Keratinocyte (primary cell): ENCODE measurements at regions not wholly inside any gene's neighbourhood (a gene's known extent, or its start where the extent isn't known, plus 50 kb on each side); places are given as distances from the start of the nearest gene placed in this dataset.

Experiments used
- DNase-seq: peaks from one replicate; pipeline ENCODE4 v3.0.0-alpha.2; 2011; ENCODE audit warnings: low read depth, missing footprints, low spot score
- FAIRE-seq: peaks from 2 replicates; lab custom pipeline; 2011; peaks lifted over from hg19 to GRCh38; lab: Jason Lieb, UNC
- H2AFZ ChIP-seq: 2 replicates; pipeline ENCODE4 v1.6.0; 2012; ENCODE audit warnings: low read length, control low read depth, inconsistent platforms; ENCODE audit not compliant: control insufficient read depth
- H3K27ac ChIP-seq: 2 replicates; pipeline ENCODE4 v1.5.1; 2011; ENCODE audit warnings: low read length; ENCODE audit not compliant: control insufficient read depth, insufficient read depth
- H3K27me3 ChIP-seq: 3 replicates; pipeline ENCODE4 v1.6.0; 2011; ENCODE audit warnings: low read length; ENCODE audit not compliant: control insufficient read depth, insufficient read depth; ENCODE audit errors: extremely low read depth
- H3K36me3 ChIP-seq, 2 experiments: 2 replicates in 1 of 2; 3 replicates in 1 of 2; pipeline ENCODE4 v1.5.1; 2011; ENCODE audit warnings: low read length in 2 of 2, mild to moderate bottlenecking in 1 of 2; ENCODE audit not compliant: control insufficient read depth in 2 of 2, insufficient read depth in 2 of 2; ENCODE audit errors: extremely low read depth in 1 of 2
- H3K4me1 ChIP-seq: 3 replicates; pipeline ENCODE4 v1.5.1; 2011; ENCODE audit warnings: low read length; ENCODE audit not compliant: control insufficient read depth, insufficient read depth; ENCODE audit errors: extremely low read depth
- H3K4me2 ChIP-seq: 3 replicates; pipeline ENCODE4 v1.6.0; 2011; ENCODE audit warnings: low read depth, low read length; ENCODE audit not compliant: control insufficient read depth, insufficient read depth; ENCODE audit errors: extremely low read depth
- H3K4me3 ChIP-seq, 3 experiments: fragments of 200-600 bp in 1 of 3; sonication (generic) in 1 of 3; 2 replicates in 2 of 3; 3 replicates in 1 of 3; pipeline ENCODE4 v1.5.1; 2011 to 2016; ENCODE audit warnings: low read length in 3 of 3, mild to moderate bottlenecking in 3 of 3, control low read depth in 2 of 3, inconsistent platforms in 1 of 3, low read depth in 1 of 3, mixed read lengths in 1 of 3, mixed run types in 1 of 3, moderate library complexity in 1 of 3; ENCODE audit not compliant: control insufficient read depth in 2 of 3, insufficient read depth in 2 of 3; ENCODE audit errors: extremely low read depth in 1 of 3
- H3K79me2 ChIP-seq: 2 replicates; pipeline ENCODE4 v1.6.0; 2012; ENCODE audit warnings: low read length; ENCODE audit not compliant: control insufficient read depth, insufficient read depth
- H3K9ac ChIP-seq: 3 replicates; pipeline ENCODE4 v1.6.0; 2011; ENCODE audit warnings: low read length; ENCODE audit not compliant: control insufficient read depth, insufficient read depth; ENCODE audit errors: extremely low read depth
- H3K9me1 ChIP-seq: 3 replicates; pipeline ENCODE4 v1.6.0; 2011; ENCODE audit warnings: low read length; ENCODE audit not compliant: control insufficient read depth, insufficient read depth; ENCODE audit errors: extremely low read depth
- H3K9me3 ChIP-seq: 2 replicates; pipeline ENCODE4 v1.5.1; 2012; ENCODE audit warnings: low read depth, low read length; ENCODE audit not compliant: control insufficient read depth
- H4K20me1 ChIP-seq: 3 replicates; pipeline ENCODE4 v1.6.0; 2011; ENCODE audit warnings: low read length; ENCODE audit not compliant: control insufficient read depth, insufficient read depth; ENCODE audit errors: extremely low read depth
- EZH2 ChIP-seq: IDR thresholded peaks from one replicate; pipeline ENCODE4 v1.6.1; 2012; ENCODE audit warnings: inconsistent platforms, mild to moderate bottlenecking, low read length, moderate library complexity
- dilution Hi-C: fragments of 300-500 bp; cut with MboI; formaldehyde crosslinking; loops from one replicate; pipeline ENCODE4 v1.7.0; 2020; ENCODE audit warnings: low sequenced_read_pairs; ENCODE audit not compliant: extremely low pct_ligation_motif_present
- TF ChIP-seq, protein P1 (sequence below), 3 experiments: IDR thresholded peaks in 1 of 3; conservative IDR thresholded peaks in 1 of 3; optimal IDR thresholded peaks in 1 of 3; 2 replicates in 2 of 3; 3 replicates in 1 of 3; pipeline versions ENCODE3 to v1.5.1; 2011; ENCODE audit warnings: low read length in 3 of 3, mild to moderate bottlenecking in 3 of 3, moderate library complexity in 2 of 3, control low read depth in 1 of 3, inconsistent platforms in 1 of 3; ENCODE audit not compliant: insufficient read depth in 2 of 3; ENCODE audit errors: extremely low read depth in 1 of 3

DNA sequence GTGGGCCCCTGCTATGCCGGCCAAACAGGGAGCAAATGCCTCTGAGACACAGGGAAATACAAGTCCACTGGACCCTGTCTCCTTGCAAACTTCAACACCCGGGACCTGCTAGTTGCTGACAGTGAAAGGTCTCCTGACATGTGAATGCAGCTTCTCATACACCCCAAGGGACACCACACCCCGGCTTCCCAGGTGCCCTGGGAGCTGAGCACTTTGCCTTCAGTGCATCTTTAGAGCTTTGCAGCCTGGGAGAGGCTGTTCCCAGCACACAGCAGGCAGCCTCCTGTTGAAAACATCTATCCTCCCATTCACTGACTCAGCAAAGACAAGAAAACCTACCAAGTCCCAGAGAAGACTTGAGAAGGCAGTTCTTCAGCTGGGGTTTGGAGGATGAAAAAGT is 143.4 kb downstream of the COL6A3 start:
- Histone ChIP-seq H3K27me3 (no peaks in the 10 kb centered on the region), H4K20me1 (no peaks in the 10 kb centered on the region), H3K4me1 (no peaks in the 10 kb centered on the region), H2AFZ (no peak overlapping the region), H3K9me3 (no peaks in the 10 kb centered on the region), H3K9ac (no peak overlapping the region), H3K4me2 (no peak overlapping the region), H3K79me2 (no peaks in the 10 kb centered on the region), H3K36me3 (no peaks in the 10 kb centered on the region), H3K4me3 (no peak overlapping the region), H3K27ac (no peak overlapping the region), H3K9me1 (no peaks in the 10 kb centered on the region)
- dilution Hi-C loops, result no loop called here
- TF ChIP-seq EZH2, result no peak
- TF ChIP-seq, protein P1, sequence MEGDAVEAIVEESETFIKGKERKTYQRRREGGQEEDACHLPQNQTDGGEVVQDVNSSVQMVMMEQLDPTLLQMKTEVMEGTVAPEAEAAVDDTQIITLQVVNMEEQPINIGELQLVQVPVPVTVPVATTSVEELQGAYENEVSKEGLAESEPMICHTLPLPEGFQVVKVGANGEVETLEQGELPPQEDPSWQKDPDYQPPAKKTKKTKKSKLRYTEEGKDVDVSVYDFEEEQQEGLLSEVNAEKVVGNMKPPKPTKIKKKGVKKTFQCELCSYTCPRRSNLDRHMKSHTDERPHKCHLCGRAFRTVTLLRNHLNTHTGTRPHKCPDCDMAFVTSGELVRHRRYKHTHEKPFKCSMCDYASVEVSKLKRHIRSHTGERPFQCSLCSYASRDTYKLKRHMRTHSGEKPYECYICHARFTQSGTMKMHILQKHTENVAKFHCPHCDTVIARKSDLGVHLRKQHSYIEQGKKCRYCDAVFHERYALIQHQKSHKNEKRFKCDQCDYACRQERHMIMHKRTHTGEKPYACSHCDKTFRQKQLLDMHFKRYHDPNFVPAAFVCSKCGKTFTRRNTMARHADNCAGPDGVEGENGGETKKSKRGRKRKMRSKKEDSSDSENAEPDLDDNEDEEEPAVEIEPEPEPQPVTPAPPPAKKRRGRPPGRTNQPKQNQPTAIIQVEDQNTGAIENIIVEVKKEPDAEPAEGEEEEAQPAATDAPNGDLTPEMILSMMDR (optimal IDR thresholded peaks at IDR 0.05 in 1 of 3, IDR thresholded peaks at IDR 0.05 in 1 of 3, conservative IDR thresholded peaks at IDR 0.05 in 1 of 3; ENCODE audit: extremely low read depth in 1 of 3, insufficient read depth in 2 of 3, low read length in 3 of 3), result no peak
- no peak for DNase-seq
- no peak for FAIRE-seq

DNA sequence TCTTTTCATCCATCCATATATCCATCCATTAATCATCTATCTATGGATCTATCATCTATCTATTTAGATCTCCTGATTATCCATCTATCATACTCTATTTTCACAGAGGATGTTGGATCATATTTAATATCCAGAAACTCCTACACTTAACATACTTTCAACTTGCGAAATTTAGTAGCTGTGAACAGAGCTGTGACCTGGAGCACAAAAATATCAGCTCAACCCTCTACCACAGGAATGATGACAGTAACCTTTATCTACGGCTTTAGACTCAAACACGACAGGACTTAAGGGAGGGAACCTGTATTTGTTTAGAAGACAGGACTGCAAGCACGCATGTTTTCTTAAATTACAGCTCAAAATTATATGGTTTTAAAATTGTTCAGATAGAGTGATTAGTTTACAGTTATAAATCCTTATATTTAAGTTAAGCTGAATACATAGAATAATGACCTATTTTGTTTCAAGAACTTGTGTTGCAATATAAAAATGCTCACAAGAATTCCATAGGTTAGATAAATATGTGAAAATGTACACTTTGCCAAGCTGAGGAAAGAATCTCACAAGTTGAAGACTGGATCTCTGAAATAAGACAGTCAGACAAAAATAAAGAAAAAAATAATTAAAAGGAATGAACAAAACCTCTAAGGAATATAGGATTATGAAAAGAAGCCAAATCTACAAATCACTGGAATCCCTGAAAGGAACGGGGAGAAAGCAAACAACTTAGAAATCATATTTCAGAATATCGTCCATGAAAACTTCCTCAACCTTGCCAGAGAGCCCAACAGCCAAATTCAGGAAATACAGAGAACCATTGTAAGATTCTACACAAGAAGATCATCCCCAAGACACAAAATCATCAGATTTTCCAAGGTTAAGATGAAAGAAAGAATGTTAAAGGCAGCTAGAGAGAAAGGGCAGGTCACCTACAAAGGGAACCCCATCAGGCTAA is 142.0 kb downstream of the COL6A3 start:
- Histone ChIP-seq H3K9ac (no peak overlapping the region), H2AFZ (no peak overlapping the region), H4K20me1 (no peaks in the 10 kb centered on the region), H3K9me1 (no peaks in the 10 kb centered on the region), H3K9me3 (no peaks in the 10 kb centered on the region), H3K4me1 (no peaks in the 10 kb centered on the region), H3K27ac (no peak overlapping the region), H3K27me3 (no peaks in the 10 kb centered on the region), H3K79me2 (no peaks in the 10 kb centered on the region), H3K36me3 (no peaks in the 10 kb centered on the region), H3K4me3 (no peak overlapping the region), H3K4me2 (no peak overlapping the region)
- TF ChIP-seq, protein P1 (optimal IDR thresholded peaks at IDR 0.05 in 1 of 3, IDR thresholded peaks at IDR 0.05 in 1 of 3, conservative IDR thresholded peaks at IDR 0.05 in 1 of 3; ENCODE audit: extremely low read depth in 1 of 3, insufficient read depth in 2 of 3, low read length in 3 of 3), result no peak
- no peak for TF ChIP-seq EZH2
- DNase-seq (no peak), FAIRE-seq (no peak)
- dilution Hi-C loops, result no loop called here
